NCI-H524 treated with DMSO at 0.1 percent for 48 hours (cell line): ENCODE measurements at regions not wholly inside any gene's neighbourhood (a gene's known extent, or its start where the extent isn't known, plus 50 kb on each side); places are given as distances from the start of the nearest gene placed in this dataset.

Experiments used
- DNase-seq: peaks from one replicate; lab custom pipeline; 2025; lab: John Stamatoyannopoulos, UW

- no peak for DNase-seq
Measured at GRCh38 chr4:128483816-128484215, 196.2 kb upstream of the PGRMC2 start.

- no peak for DNase-seq
Measured at GRCh38 chr4:128483041-128483440, 195.4 kb upstream of the PGRMC2 start.

- no peak for DNase-seq
Measured at GRCh38 chr4:128481752-128482480, 194.3 kb upstream of the PGRMC2 start.

- no peak for DNase-seq
Measured at GRCh38 chr4:128480945-128481344, 193.3 kb upstream of the PGRMC2 start.

- DNase-seq, result peak; percentile 29
Measured at GRCh38 chr4:128477540-128477939, 189.9 kb upstream of the PGRMC2 start.

- DNase-seq, result no peak
Measured at GRCh38 chr4:128475597-128475996, 188.0 kb upstream of the PGRMC2 start.

GRCh38 chr4:128471576-128471975, 184.0 kb upstream of the PGRMC2 start:
- no peak for DNase-seq

GRCh38 chr4:128470492-128471053, 183.0 kb upstream of the PGRMC2 start:
- no peak for DNase-seq

- DNase-seq, result no peak
Measured at GRCh38 chr4:128468123-128468989, 180.7 kb upstream of the PGRMC2 start.

GRCh38 chr4:128465523-128465922, 177.9 kb upstream of the PGRMC2 start:
- no peak for DNase-seq

GRCh38 chr4:128463006-128463405, 175.4 kb upstream of the PGRMC2 start:
- DNase-seq, result no peak

- no peak for DNase-seq
Measured at GRCh38 chr4:128462103-128462783, 174.6 kb upstream of the PGRMC2 start.

GRCh38 chr4:128461291-128462102, 173.9 kb upstream of the PGRMC2 start:
- peak; percentile 11 for DNase-seq

GRCh38 chr4:128459547-128459946, 171.9 kb upstream of the PGRMC2 start:
- no peak for DNase-seq

- no peak for DNase-seq
Measured at GRCh38 chr4:128458816-128459215, 171.2 kb upstream of the PGRMC2 start.

GRCh38 chr4:128457726-128458125, 170.1 kb upstream of the PGRMC2 start:
- no peak for DNase-seq

GRCh38 chr4:128456171-128456570, 168.6 kb upstream of the PGRMC2 start:
- peak; percentile 39 for DNase-seq

- no peak for DNase-seq
Measured at GRCh38 chr4:128455480-128455879, 167.9 kb upstream of the PGRMC2 start.

- no peak for DNase-seq
Measured at GRCh38 chr4:128454881-128455280, 167.3 kb upstream of the PGRMC2 start.

- peak; percentile 5 for DNase-seq
Measured at GRCh38 chr4:128454281-128454871, 166.8 kb upstream of the PGRMC2 start.

- no peak for DNase-seq
Measured at GRCh38 chr4:128452415-128452814, 164.8 kb upstream of the PGRMC2 start.
